ENCODE measurements at regions not wholly inside any gene's neighbourhood (a gene's known extent, or its start where the extent isn't known, plus 50 kb on each side); places are given as distances from the start of the nearest gene placed in this dataset.
"Not testable (repeated sequence)": the region's sequence is repeated elsewhere in the genome, so short reads cannot be mapped to it uniquely, and the experiment has no call there.

GRCh38 chr21:17679002-17679600, 66.4 kb upstream of the BTG3 start:
- DNase-seq (ENCODE audit: low read depth, low spot score), result no peak

- DNase-seq (ENCODE audit: low read depth, low spot score), result not testable (repeated sequence)
These were observed 64.2 kb upstream of the BTG3 start for GRCh38 chr21:17676930-17677329.

- no peak for DNase-seq (ENCODE audit: low read depth, low spot score)
These were observed 61.4 kb upstream of the BTG3 start for GRCh38 chr21:17674106-17674505.

GRCh38 chr21:17673261-17674020, 60.7 kb upstream of the BTG3 start:
- peak; percentile 64 for DNase-seq (ENCODE audit: low read depth, low spot score)

- no peak for DNase-seq (ENCODE audit: low read depth, low spot score)
These were observed 59.0 kb upstream of the BTG3 start for GRCh38 chr21:17671733-17672132.

- DNase-seq (ENCODE audit: low read depth, low spot score), result no peak
These were observed 55.9 kb upstream of the BTG3 start for GRCh38 chr21:17668479-17669140.

GRCh38 chr21:17667256-17667655, 54.6 kb upstream of the BTG3 start:
- DNase-seq (ENCODE audit: low read depth, low spot score), result no peak
